Heart right ventricle (tissue), 16 donors: ENCODE measurements at regions not wholly inside any gene's neighbourhood (a gene's known extent, or its start where the extent isn't known, plus 50 kb on each side); places are given as distances from the start of the nearest gene placed in this dataset.
A peak's percentile ranks its signal among the peaks of the same experiment; 100 is the strongest.

Source experiments
- ATAC-seq, 8 donors: fragments of 200-7000 bp; cut with Tn5 transposase; one replicate each; pipeline ENCODE4 v1.9.1; 2020; ENCODE audit warnings: mild to moderate bottlenecking in 8 of 8, moderate library complexity in 8 of 8, moderate number of reproducible peaks in 1 of 8
- DNase-seq, 2 donors: peaks; one replicate each; pipeline ENCODE4 v3.0.0-alpha.2; 2020
- H3K27ac ChIP-seq, 10 donors: fragments of 200-600 bp; sonication (generic) in 2 of 10; one replicate each; pipeline versions ENCODE4 v1.5.0 to v1.8.0; 2020 to 2022; ENCODE audit warnings: mild to moderate bottlenecking in 3 of 10
- H3K27me3 ChIP-seq, 7 donors: fragments of 200-600 bp; one replicate each; pipeline ENCODE4 v1.8.0; 2021 to 2022; ENCODE audit warnings: mild to moderate bottlenecking in 2 of 7
- H3K36me3 ChIP-seq, 9 donors: fragments of 200-600 bp; sonication (generic) in 1 of 9; one replicate each; pipeline versions ENCODE4 v1.5.0 to v1.8.0; 2020 to 2022; ENCODE audit warnings: mild to moderate bottlenecking in 2 of 9
- H3K4me1 ChIP-seq, 9 donors: fragments of 200-600 bp; sonication (generic) in 1 of 9; one replicate each; pipeline versions ENCODE4 v1.5.0 to v1.8.0; 2020 to 2022; ENCODE audit warnings: mild to moderate bottlenecking in 4 of 9
- H3K4me3 ChIP-seq, 10 donors: fragments of 200-600 bp; sonication (generic) in 2 of 10; one replicate each; pipeline versions ENCODE4 v1.5.0 to v1.8.0; 2020 to 2022; ENCODE audit warnings: mild to moderate bottlenecking in 7 of 10, moderate library complexity in 2 of 10
- H3K9me3 ChIP-seq, 11 donors: fragments of 200-600 bp in 10 of 11; sonication (generic) in 2 of 11; one replicate each; pipeline versions ENCODE4 v1.5.0 to v1.8.0; 2013 to 2022; ENCODE audit warnings: mild to moderate bottlenecking in 2 of 11, control low read depth in 1 of 11, moderate library complexity in 1 of 11
- CTCF ChIP-seq, 9 donors: fragments of 200-600 bp; sonication (generic) in 2 of 9; IDR thresholded peaks; one replicate each; pipeline versions ENCODE4 v1.5.0 to v1.8.0; 2021 to 2022; ENCODE audit warnings: antibody characterized with exemption in 9 of 9, mild to moderate bottlenecking in 5 of 9, moderate library complexity in 1 of 9
- WGBS, 2 donors: extraction: QIAGEN DNeasy Blood & Tissue Kit; methylation state at CpG; one replicate each; pipeline ENCODE4 v1.1.7; 2013; ENCODE audit warnings: inconsistent platforms in 1 of 2; 5-methylcytosine and 5-hydroxymethylcytosine counted together
- intact Hi-C, 10 donors: fragments of 100-400 bp; cut with DNase I; formaldehyde crosslinking; loops; one replicate each; pipeline versions ENCODE4 v1.11.1 to v1.14.2; 2022
- donor health status: Arrhythmogenic right ventricular cardiomyopathy.
- donor health status: ischemic (EF 13 %, LVEDD 7.1; RV severe dilation, severe dysfunction).
- donor health status: healthy with polysubstance abuse.
- donor health status: DM: no; HTN: yes; CAD: no.
- donor health status: DM: no; HTN: no; CAD: no.
- donor health status: ischemic (EF 25% LVEDD 6.9; RV normal size, moderate dysfunction).
- donor health status: ischemic (EF 25% LVEDD 5.7; RV mildly dilated, moderate dysfunction).
- donor health status: healthy.
- donor health status: DM: yes; HTN: yes; CAD: no.
- donor health status: Ischemic cardiomyopathy.
- donor health status: ischemic (EF 35%, LVEDD 5.7; RV mildly dilated, moderate dysfunction).
- donor health status: nonischemic (EF 11% LVEDD 7.7; RV severe dilation, severe dysfunction).
- donor health status: DM: yes; HTN: yes; CAD: no.
- donor health status: PGD.
- donor health status: ischemic (EF 29% LVEDD 5.4; RV normal size, mild dysfunction).
- donor health status: nonischemic (EF 23%, LVEDD 6.1; RV moderate dilation, normal function).

- Histone ChIP-seq H3K4me3 (no peak overlapping the region), H3K4me1 (peaks cover 0 to 38% (median 0%) of the 10 kb centered on the region in 9 donors), H3K36me3 (no peaks in the 10 kb centered on the region), H3K27me3 (no peaks in the 10 kb centered on the region), H3K27ac (peak overlapping the region in 7 of 10 donors; percentile 39 to 85 (median 82)), H3K9me3 (no peaks in the 10 kb centered on the region)
- peak; percentile 54 to 76 for DNase-seq
- 18 to 22% methylated on average over 1 of the region's 1 CpG for WGBS, 2 donors
- peak; percentile 67 to 93 (median 84) for ATAC-seq
- intact Hi-C loops: loop anchor here in 4 of 10 donors (2.0 to 10.0 kb wide), 4 partner anchors 38 to 270 kb away; partner anchors contain the start of gene MAST4 (in 2 of the 4)
- no peak for TF ChIP-seq CTCF (IDR thresholded peaks at IDR 0.05)
Observed at GRCh38 chr5:66324357-66324756, 180.3 kb downstream of the SREK1 start.

GRCh38 chr5:66326276-66326675 lies 182.2 kb downstream of the SREK1 start:
- ATAC-seq (peak; percentile 42 to 87 (median 74)), DNase-seq (no peak)
- H3K36me3 ChIP-seq: no peaks in the 10 kb centered on the region
- 49 to 64% methylated on average over 1 of the region's 1 CpG for WGBS, 2 donors
- H3K27me3 ChIP-seq: no peaks in the 10 kb centered on the region
- TF ChIP-seq CTCF (IDR thresholded peaks at IDR 0.05): no peak
- H3K27ac ChIP-seq: peak overlapping the region; percentile 43 to 92 (median 82)
- H3K4me3 ChIP-seq: no peak overlapping the region
- no peaks in the 10 kb centered on the region for H3K9me3 ChIP-seq
- H3K4me1 ChIP-seq: peaks cover 0 to 38% (median 0%) of the 10 kb centered on the region in 9 donors
- intact Hi-C loops: loop anchor here in 6 of 10 donors (1.0 to 10.0 kb wide), 7 partner anchors 41 to 269 kb away; partner anchors contain the start of gene MAST4 (in 2 of the 6)

- 38 to 63% methylated on average over 2 of the region's 2 CpGs for WGBS, 2 donors
- peaks cover 0 to 38% (median 0%) of the 10 kb centered on the region in 9 donors for H3K4me1 ChIP-seq
- H3K27me3 ChIP-seq: no peaks in the 10 kb centered on the region
- no peak overlapping the region for H3K4me3 ChIP-seq
- H3K36me3 ChIP-seq: no peaks in the 10 kb centered on the region
- no peak for TF ChIP-seq CTCF (IDR thresholded peaks at IDR 0.05)
- H3K9me3 ChIP-seq: no peaks in the 10 kb centered on the region
- intact Hi-C loops: loop anchor here in 5 of 10 donors (5.0 to 10.0 kb wide), 5 partner anchors 40 to 268 kb away; partner anchors contain the start of gene MAST4 (in 2 of the 5)
- ATAC-seq (peak in 3 of 8 donors; percentile 36 to 51 (median 46)), DNase-seq (no peak)
- H3K27ac ChIP-seq: peak overlapping the region; percentile 43 to 82 (median 75)
Observed at GRCh38 chr5:66327008-66327407, 182.9 kb downstream of the SREK1 start.

- peaks cover 0 to 43% (median 7%) of the 10 kb centered on the region in 9 donors for H3K4me1 ChIP-seq
- no peak for ATAC-seq
- H3K4me3 ChIP-seq: no peak overlapping the region
- DNase-seq: no peak
- H3K9me3 ChIP-seq: no peaks in the 10 kb centered on the region
- intact Hi-C loops: loop anchor here in 5 of 10 donors (5.0 to 10.0 kb wide), 5 partner anchors 38 to 266 kb away; partner anchors contain the start of gene MAST4 (in 2 of the 5)
- no peak for TF ChIP-seq CTCF (IDR thresholded peaks at IDR 0.05)
- H3K27me3 ChIP-seq: no peaks in the 10 kb centered on the region
- H3K36me3 ChIP-seq: no peaks in the 10 kb centered on the region
- WGBS, 2 donors: 56 to 57% methylated on average over 3 of the region's 3 CpGs
- peak overlapping the region in 1 of 10 donors; percentile 40 for H3K27ac ChIP-seq
Observed at GRCh38 chr5:66329078-66329477, 185.0 kb downstream of the SREK1 start.
